ENCODE measurements at regions not wholly inside any gene's neighbourhood (a gene's known extent, or its start where the extent isn't known, plus 50 kb on each side); places are given as distances from the start of the nearest gene placed in this dataset.

DNA sequence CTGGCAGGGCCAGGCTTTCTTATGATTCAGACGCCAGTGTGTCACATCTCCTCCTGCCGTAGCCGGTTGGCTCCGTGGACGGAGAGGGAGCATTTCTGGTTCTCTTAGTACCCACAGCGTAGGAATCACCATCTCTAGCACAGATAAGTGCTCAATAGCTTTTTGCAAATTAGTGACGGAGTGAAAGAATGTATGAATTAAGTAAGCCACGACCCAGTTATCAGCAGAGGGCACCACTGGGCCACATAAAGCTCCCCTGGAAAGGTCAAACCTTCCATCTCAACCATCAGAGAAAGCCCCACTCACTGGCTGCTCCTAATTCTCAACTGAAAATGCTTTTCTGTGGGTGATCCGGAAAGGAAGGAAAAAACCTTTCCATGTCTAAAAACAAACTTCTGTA lies 317.0 kb upstream of the ADCY2 start:
- no peak overlapping the region for H3K27ac ChIP-seq
- no peak for TF ChIP-seq ZFX (IDR thresholded peaks at IDR 0.05; ENCODE audit: borderline replicate concordance)
- TF ChIP-seq, protein P1, sequence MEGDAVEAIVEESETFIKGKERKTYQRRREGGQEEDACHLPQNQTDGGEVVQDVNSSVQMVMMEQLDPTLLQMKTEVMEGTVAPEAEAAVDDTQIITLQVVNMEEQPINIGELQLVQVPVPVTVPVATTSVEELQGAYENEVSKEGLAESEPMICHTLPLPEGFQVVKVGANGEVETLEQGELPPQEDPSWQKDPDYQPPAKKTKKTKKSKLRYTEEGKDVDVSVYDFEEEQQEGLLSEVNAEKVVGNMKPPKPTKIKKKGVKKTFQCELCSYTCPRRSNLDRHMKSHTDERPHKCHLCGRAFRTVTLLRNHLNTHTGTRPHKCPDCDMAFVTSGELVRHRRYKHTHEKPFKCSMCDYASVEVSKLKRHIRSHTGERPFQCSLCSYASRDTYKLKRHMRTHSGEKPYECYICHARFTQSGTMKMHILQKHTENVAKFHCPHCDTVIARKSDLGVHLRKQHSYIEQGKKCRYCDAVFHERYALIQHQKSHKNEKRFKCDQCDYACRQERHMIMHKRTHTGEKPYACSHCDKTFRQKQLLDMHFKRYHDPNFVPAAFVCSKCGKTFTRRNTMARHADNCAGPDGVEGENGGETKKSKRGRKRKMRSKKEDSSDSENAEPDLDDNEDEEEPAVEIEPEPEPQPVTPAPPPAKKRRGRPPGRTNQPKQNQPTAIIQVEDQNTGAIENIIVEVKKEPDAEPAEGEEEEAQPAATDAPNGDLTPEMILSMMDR (IDR thresholded peaks at IDR 0.05) = peak; percentile 32

DNA sequence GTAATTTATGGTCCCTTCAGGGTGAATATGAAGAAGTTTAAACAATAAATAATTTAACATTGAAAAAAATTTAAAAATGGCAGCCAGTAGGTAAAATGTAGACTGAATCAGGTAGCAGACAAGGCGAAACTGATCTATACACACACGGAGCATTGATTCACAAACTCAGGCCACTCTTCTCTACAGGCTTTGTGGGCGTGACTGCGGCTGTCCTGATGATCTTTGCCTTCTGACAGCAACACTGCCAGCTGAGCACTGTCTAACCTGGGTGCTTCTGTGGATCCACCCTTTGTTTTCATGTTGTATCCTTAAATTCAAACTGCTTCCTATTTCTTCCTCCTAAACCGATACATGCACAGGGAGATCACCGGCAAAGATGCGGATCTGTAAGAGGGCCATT lies 315.4 kb upstream of the ADCY2 start:
- H3K27ac ChIP-seq = no peak overlapping the region
- TF ChIP-seq, protein P1 (IDR thresholded peaks at IDR 0.05) = no peak
- no peak for TF ChIP-seq ZFX (IDR thresholded peaks at IDR 0.05; ENCODE audit: borderline replicate concordance)

DNA sequence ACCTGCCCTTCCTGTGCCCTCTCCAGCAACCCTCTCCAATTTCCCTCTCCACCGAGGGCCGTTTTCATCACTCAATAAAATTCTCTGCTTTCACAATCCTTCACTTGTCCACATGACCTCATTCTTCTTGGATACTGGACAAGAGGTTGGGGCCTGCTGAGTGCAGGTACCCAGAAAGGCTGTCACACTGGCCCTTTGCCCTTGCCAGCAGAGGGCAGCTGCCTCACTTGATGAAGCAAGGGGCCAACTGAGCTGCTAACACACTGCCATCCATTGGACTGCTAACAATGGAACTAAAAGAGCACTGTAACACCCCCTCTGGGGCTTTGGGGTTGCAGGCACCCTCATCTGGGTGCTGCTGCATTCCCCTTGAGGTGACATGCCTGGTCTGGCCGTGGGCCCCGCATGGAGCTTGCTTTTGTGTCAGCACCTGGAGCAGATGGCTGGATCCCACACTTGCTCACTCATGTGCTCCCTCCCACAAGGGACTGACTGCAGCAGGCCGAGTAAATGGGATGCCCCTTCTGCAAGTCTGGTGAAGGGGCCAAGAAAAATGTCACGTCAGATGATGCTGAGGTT lies 308.1 kb upstream of the ADCY2 start:
- TF ChIP-seq, protein P1 (IDR thresholded peaks at IDR 0.05) = no peak
- no peak for TF ChIP-seq ZFX (IDR thresholded peaks at IDR 0.05; ENCODE audit: borderline replicate concordance)
- no peak overlapping the region for H3K27ac ChIP-seq

DNA sequence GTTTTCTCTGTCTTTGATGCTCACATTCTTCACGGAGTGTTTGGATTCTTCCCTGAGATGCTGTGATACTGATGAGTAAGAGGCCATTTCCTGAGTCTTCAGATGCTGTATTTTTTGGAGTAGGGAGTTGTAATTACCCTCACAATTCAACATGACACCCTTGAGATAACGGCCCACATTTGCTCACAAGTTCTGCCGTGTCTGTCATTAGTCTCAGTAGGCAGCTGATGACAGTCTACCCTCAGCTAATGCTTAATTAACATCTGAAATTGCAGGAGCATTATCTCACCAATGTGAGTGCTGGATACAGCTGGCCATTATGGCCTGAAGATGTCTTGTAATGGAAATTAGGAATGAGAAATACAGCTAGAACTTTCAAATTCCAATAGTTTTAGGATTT lies 307.1 kb upstream of the ADCY2 start:
- H3K27ac ChIP-seq = no peak overlapping the region
- no peak for TF ChIP-seq ZFX (IDR thresholded peaks at IDR 0.05; ENCODE audit: borderline replicate concordance)
- TF ChIP-seq, protein P1 (IDR thresholded peaks at IDR 0.05) = no peak

DNA sequence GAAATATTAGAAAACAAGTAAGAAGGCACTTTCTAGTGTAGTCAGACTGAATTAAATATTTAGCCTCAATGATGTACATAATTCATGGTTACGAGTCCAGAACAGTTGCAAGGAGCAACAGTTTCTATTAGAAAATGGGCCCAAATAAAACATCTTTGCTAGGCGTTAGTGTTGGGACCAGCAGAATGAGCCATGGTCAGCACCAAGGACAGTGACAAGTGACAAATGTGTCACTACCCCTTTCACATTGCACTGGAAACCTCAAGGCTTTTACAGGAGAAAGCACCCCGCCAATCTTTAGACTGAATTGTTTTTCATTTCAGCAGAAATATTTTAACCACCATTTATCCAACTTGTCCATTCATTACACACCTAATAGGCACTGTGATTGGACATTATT lies 301.3 kb upstream of the ADCY2 start:
- no peak overlapping the region for H3K27ac ChIP-seq
- TF ChIP-seq ZFX (IDR thresholded peaks at IDR 0.05; ENCODE audit: borderline replicate concordance) = no peak
- TF ChIP-seq, protein P1 (IDR thresholded peaks at IDR 0.05) = no peak

DNA sequence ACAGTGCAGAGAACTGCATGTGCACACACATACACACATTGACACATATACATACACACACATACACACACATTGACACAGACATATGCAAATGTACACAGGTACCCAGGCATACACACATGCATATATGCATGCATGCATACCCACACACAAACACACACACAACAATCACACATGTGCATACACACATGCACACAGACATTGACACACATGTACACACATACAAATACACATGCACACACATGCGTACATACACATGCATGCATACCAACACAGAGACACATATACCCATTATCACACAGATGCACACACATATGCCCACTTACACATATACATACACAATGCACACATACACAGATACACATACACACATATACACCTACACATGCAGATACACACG lies 299.6 kb upstream of the ADCY2 start:
- no peak overlapping the region for H3K27ac ChIP-seq
- no peak for TF ChIP-seq ZFX (IDR thresholded peaks at IDR 0.05; ENCODE audit: borderline replicate concordance)
- TF ChIP-seq, protein P1 (IDR thresholded peaks at IDR 0.05) = no peak

DNA sequence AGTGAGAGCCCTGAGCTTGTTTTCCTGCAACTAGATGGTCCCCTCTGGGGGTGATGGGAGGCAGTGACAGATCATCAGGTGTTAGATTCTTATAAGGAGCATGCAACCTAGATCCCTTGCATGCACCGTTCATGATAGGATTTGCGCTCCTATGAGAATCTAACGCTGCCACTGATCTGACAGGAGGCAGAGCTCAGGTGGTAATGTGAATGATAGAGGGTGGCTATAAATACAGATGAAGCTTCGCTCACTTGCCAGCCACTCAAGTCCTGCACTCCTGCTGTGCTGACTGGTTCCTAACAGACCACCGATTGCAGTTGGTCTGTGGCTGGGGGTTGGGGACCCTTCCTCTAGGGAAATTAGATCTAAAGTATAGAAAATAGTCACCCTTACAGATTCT lies 290.6 kb upstream of the ADCY2 start:
- no peak overlapping the region for H3K27ac ChIP-seq
- no peak for TF ChIP-seq ZFX (IDR thresholded peaks at IDR 0.05; ENCODE audit: borderline replicate concordance)
- TF ChIP-seq, protein P1 (IDR thresholded peaks at IDR 0.05) = no peak
